ENCODE measurements at regions not wholly inside any gene's neighbourhood (a gene's known extent, or its start where the extent isn't known, plus 50 kb on each side); places are given as distances from the start of the nearest gene placed in this dataset.

- Histone ChIP-seq H3K27ac (ENCODE audit: low read depth in 1 of 2, low read length in 2 of 2) (no peak overlapping the region), H3K4me2 (replicated peaks; ENCODE audit: extremely low read depth, low read length, poor library complexity, severe bottlenecking) (no peak overlapping the region), H3K4me3 (replicated peaks in 1 of 3; ENCODE audit: low read depth in 2 of 3, low read length in 3 of 3) (no peak overlapping the region), H3K27me3 (ENCODE audit: control insufficient read depth in 2 of 2, insufficient read depth in 2 of 2, low read length in 2 of 2) (peaks cover 0 to 4% of the 10 kb centered on the region in 2 donors), H4K20me1 (ENCODE audit: insufficient read depth, low read length) (no peaks in the 10 kb centered on the region), H3K79me2 (ENCODE audit: insufficient read depth, low read length) (no peaks in the 10 kb centered on the region), H3K9me3 (replicated peaks in 1 of 2; ENCODE audit: control insufficient read depth in 1 of 2, insufficient read depth in 1 of 2, low read length in 2 of 2) (no peaks in the 10 kb centered on the region), H3K4me1 (ENCODE audit: control insufficient read depth in 1 of 2, insufficient read depth in 2 of 2, low read length in 2 of 2) (no peaks in the 10 kb centered on the region), H3K9ac (ENCODE audit: insufficient read depth, low read length, poor library complexity, severe bottlenecking) (no peak overlapping the region), H3K36me3 (replicated peaks in 1 of 2; ENCODE audit: control insufficient read depth in 1 of 2, insufficient read depth in 2 of 2, low read length in 2 of 2) (no peaks in the 10 kb centered on the region), H2AFZ (ENCODE audit: insufficient read depth, low read depth, low read length, poor library complexity, severe bottlenecking) (no peak overlapping the region)
- TF ChIP-seq, protein P1, sequence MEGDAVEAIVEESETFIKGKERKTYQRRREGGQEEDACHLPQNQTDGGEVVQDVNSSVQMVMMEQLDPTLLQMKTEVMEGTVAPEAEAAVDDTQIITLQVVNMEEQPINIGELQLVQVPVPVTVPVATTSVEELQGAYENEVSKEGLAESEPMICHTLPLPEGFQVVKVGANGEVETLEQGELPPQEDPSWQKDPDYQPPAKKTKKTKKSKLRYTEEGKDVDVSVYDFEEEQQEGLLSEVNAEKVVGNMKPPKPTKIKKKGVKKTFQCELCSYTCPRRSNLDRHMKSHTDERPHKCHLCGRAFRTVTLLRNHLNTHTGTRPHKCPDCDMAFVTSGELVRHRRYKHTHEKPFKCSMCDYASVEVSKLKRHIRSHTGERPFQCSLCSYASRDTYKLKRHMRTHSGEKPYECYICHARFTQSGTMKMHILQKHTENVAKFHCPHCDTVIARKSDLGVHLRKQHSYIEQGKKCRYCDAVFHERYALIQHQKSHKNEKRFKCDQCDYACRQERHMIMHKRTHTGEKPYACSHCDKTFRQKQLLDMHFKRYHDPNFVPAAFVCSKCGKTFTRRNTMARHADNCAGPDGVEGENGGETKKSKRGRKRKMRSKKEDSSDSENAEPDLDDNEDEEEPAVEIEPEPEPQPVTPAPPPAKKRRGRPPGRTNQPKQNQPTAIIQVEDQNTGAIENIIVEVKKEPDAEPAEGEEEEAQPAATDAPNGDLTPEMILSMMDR (IDR thresholded peaks at IDR 0.05) = no peak
- intact Hi-C loops (cut with micrococcal nuclease) = no loop called here
- peaks cover 7 to 22% (median 13%) of the 10 kb centered on the region in 3 donors for H3K27me3 Mint-ChIP-seq (ENCODE audit: low read depth in 3 of 3)
- no CpG with 5 or more reads among the region's 4 CpGs for WGBS (ENCODE audit: insufficient coverage)
- H3K9me3 Mint-ChIP-seq = peaks cover 0 to 2% (median 0%) of the 10 kb centered on the region in 7 donors
- no peak overlapping the region for H3K27ac Mint-ChIP-seq
- DNase-seq = no peak
- H3K36me3 Mint-ChIP-seq = no peaks in the 10 kb centered on the region
- H3K4me3 Mint-ChIP-seq = no peak overlapping the region
- no peaks in the 10 kb centered on the region for H3K4me1 Mint-ChIP-seq
These were observed 89.7 kb downstream of the FAM50B start for GRCh38 chr6:3938715-3939367.

- Histone ChIP-seq H3K4me1 (ENCODE audit: control insufficient read depth in 1 of 2, insufficient read depth in 2 of 2, low read length in 2 of 2) (no peaks in the 10 kb centered on the region), H3K4me3 (replicated peaks in 1 of 3; ENCODE audit: low read depth in 2 of 3, low read length in 3 of 3) (no peak overlapping the region), H3K27ac (ENCODE audit: low read depth in 1 of 2, low read length in 2 of 2) (no peak overlapping the region), H4K20me1 (ENCODE audit: insufficient read depth, low read length) (no peaks in the 10 kb centered on the region), H3K9ac (ENCODE audit: insufficient read depth, low read length, poor library complexity, severe bottlenecking) (no peak overlapping the region), H3K36me3 (replicated peaks in 1 of 2; ENCODE audit: control insufficient read depth in 1 of 2, insufficient read depth in 2 of 2, low read length in 2 of 2) (no peaks in the 10 kb centered on the region), H3K9me3 (replicated peaks in 1 of 2; ENCODE audit: control insufficient read depth in 1 of 2, insufficient read depth in 1 of 2, low read length in 2 of 2) (no peaks in the 10 kb centered on the region), H2AFZ (ENCODE audit: insufficient read depth, low read depth, low read length, poor library complexity, severe bottlenecking) (no peak overlapping the region), H3K4me2 (replicated peaks; ENCODE audit: extremely low read depth, low read length, poor library complexity, severe bottlenecking) (no peak overlapping the region), H3K79me2 (ENCODE audit: insufficient read depth, low read length) (no peaks in the 10 kb centered on the region), H3K27me3 (ENCODE audit: control insufficient read depth in 2 of 2, insufficient read depth in 2 of 2, low read length in 2 of 2) (peaks cover 0 to 4% of the 10 kb centered on the region in 2 donors)
- no peak for DNase-seq
- H3K27ac Mint-ChIP-seq = no peak overlapping the region
- H3K36me3 Mint-ChIP-seq = no peaks in the 10 kb centered on the region
- peaks cover 7 to 22% (median 13%) of the 10 kb centered on the region in 3 donors for H3K27me3 Mint-ChIP-seq (ENCODE audit: low read depth in 3 of 3)
- intact Hi-C loops (cut with micrococcal nuclease) = no loop called here
- H3K4me1 Mint-ChIP-seq = no peaks in the 10 kb centered on the region
- WGBS (ENCODE audit: insufficient coverage) = 89% methylated on average over 3 of the region's 7 CpGs
- TF ChIP-seq, protein P1 (IDR thresholded peaks at IDR 0.05) = no peak
- no peak overlapping the region for H3K4me3 Mint-ChIP-seq
- H3K9me3 Mint-ChIP-seq = peaks cover 0 to 2% (median 0%) of the 10 kb centered on the region in 7 donors
These were observed 90.3 kb downstream of the FAM50B start for GRCh38 chr6:3939368-3939958.
